ENCODE measurements at regions not wholly inside any gene's neighbourhood (a gene's known extent, or its start where the extent isn't known, plus 50 kb on each side); places are given as distances from the start of the nearest gene placed in this dataset.

- no peaks in the 10 kb centered on the region for H3K79me1 ChIP-seq (ENCODE audit: insufficient read depth, low read depth, low read length, poor library complexity, severe bottlenecking)
- no peaks in the 10 kb centered on the region for H3K23me2 ChIP-seq (ENCODE audit: insufficient read length, low read depth, low read length, poor library complexity, severe bottlenecking)
- H4K8ac ChIP-seq (replicated peaks; ENCODE audit: insufficient read length, low read depth, low read length): no peak overlapping the region
- no peak overlapping the region for H2BK120ac ChIP-seq (ENCODE audit: low read depth, low read length, poor library complexity, severe bottlenecking)
- H2BK15ac ChIP-seq (ENCODE audit: low read depth, low read length): no peak overlapping the region
- no peaks in the 10 kb centered on the region for H3K9me3 ChIP-seq (ENCODE audit: control insufficient read depth, low read depth, low read length)
- no peak overlapping the region for H3K27ac ChIP-seq (ENCODE audit: insufficient read length, low read depth, low read length)
- Mint-ChIP-seq H3K4me3 (no peak overlapping the region), H3K27ac (no peak overlapping the region), H3K4me1 (peaks cover 25 to 32% of the 10 kb centered on the region in 2 experiments), H3K36me3 (ENCODE audit: insufficient read depth in 1 of 3, low read depth in 3 of 3) (peaks cover 0 to 4% (median 2%) of the 10 kb centered on the region in 3 experiments; a peak in 2 of 7 replicates), H3K9me3 (no peaks in the 10 kb centered on the region), H3K27me3 (ENCODE audit: low read depth) (no peaks in the 10 kb centered on the region)
- H3K79me2 ChIP-seq (ENCODE audit: insufficient read depth, low read length): no peaks in the 10 kb centered on the region
- H3K56ac ChIP-seq (ENCODE audit: insufficient read length, low read depth, low read length): no peak overlapping the region
- no peaks in the 10 kb centered on the region for H3K27me3 ChIP-seq (ENCODE audit: insufficient read depth, low read length)
- no peak overlapping the region for H2BK12ac ChIP-seq (ENCODE audit: insufficient read length, low read depth, low read length)
- no peak for DNase-seq
- no peak overlapping the region for H4K91ac ChIP-seq (ENCODE audit: insufficient read length, low read depth, low read length)
- no peak overlapping the region for H3K23ac ChIP-seq (ENCODE audit: insufficient read length, low read depth, low read length)
- H3K14ac ChIP-seq (ENCODE audit: insufficient read depth, low read length): no peak overlapping the region
- H4K5ac ChIP-seq (ENCODE audit: insufficient read length, low read depth, low read length): no peak overlapping the region
- no peak overlapping the region for H3T11ph ChIP-seq (ENCODE audit: low read length)
- H3K4me2 ChIP-seq (ENCODE audit: insufficient read depth, insufficient read length, low read length): no peak overlapping the region
- TF ChIP-seq, protein P1, sequence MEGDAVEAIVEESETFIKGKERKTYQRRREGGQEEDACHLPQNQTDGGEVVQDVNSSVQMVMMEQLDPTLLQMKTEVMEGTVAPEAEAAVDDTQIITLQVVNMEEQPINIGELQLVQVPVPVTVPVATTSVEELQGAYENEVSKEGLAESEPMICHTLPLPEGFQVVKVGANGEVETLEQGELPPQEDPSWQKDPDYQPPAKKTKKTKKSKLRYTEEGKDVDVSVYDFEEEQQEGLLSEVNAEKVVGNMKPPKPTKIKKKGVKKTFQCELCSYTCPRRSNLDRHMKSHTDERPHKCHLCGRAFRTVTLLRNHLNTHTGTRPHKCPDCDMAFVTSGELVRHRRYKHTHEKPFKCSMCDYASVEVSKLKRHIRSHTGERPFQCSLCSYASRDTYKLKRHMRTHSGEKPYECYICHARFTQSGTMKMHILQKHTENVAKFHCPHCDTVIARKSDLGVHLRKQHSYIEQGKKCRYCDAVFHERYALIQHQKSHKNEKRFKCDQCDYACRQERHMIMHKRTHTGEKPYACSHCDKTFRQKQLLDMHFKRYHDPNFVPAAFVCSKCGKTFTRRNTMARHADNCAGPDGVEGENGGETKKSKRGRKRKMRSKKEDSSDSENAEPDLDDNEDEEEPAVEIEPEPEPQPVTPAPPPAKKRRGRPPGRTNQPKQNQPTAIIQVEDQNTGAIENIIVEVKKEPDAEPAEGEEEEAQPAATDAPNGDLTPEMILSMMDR (conservative IDR thresholded peaks at IDR 0.05): no peak
- no peak overlapping the region for H3K4ac ChIP-seq (ENCODE audit: low read depth, low read length)
- no peak overlapping the region for H2AK5ac ChIP-seq (ENCODE audit: insufficient read length, low read length)
- no peak overlapping the region for H2BK5ac ChIP-seq (ENCODE audit: insufficient read length, low read length)
- H3K18ac ChIP-seq (ENCODE audit: insufficient read length, low read depth, low read length): no peak overlapping the region
- H4K20me1 ChIP-seq (ENCODE audit: control insufficient read depth, insufficient read depth, insufficient read length): no peaks in the 10 kb centered on the region
- H2AFZ ChIP-seq (ENCODE audit: low read length): no peak overlapping the region
- H3K4me1 ChIP-seq (ENCODE audit: insufficient read depth, low read length): no peaks in the 10 kb centered on the region; the same call in 1 of the 2 replicates
- H2BK20ac ChIP-seq (ENCODE audit: low read depth, low read length, poor library complexity, severe bottlenecking): no peak overlapping the region
- H3K9ac ChIP-seq (ENCODE audit: extremely low read depth, insufficient read length, low read length): no peak overlapping the region
These were observed 197.7 kb upstream of the DDHD1 start for GRCh38 chr14:53350866-53351265.
